Type B pancreatic cell (in vitro differentiated cells): ENCODE measurements at regions not wholly inside any gene's neighbourhood (a gene's known extent, or its start where the extent isn't known, plus 50 kb on each side); places are given as distances from the start of the nearest gene placed in this dataset.

Experiments used
- DNase-seq: peaks from one replicate; pipeline ENCODE4 v3.0.0; 2021; ENCODE audit warnings: mixed read lengths; ENCODE audit not compliant: unreplicated experiment; ENCODE audit errors: extremely low spot score
- H3K27ac Mint-ChIP-seq: 2 replicates; pipeline ENCODE4 v1.8.0; 2021; ENCODE audit warnings: mild to moderate bottlenecking, mixed read lengths
- H3K27me3 Mint-ChIP-seq: 2 replicates; pipeline ENCODE4 v1.8.0; 2021; ENCODE audit warnings: mixed read lengths
- H3K36me3 Mint-ChIP-seq: 2 replicates; pipeline ENCODE4 v1.8.0; 2021; ENCODE audit warnings: mixed read lengths
- H3K4me1 Mint-ChIP-seq: one replicate; pipeline ENCODE4 v1.8.0; 2021; ENCODE audit warnings: mixed read lengths; ENCODE audit not compliant: unreplicated experiment
- H3K4me3 Mint-ChIP-seq: 2 replicates; pipeline ENCODE4 v1.8.0; 2021; ENCODE audit warnings: mild to moderate bottlenecking, mixed read lengths
- H3K9me3 Mint-ChIP-seq: 2 replicates; pipeline ENCODE4 v1.8.0; 2021; ENCODE audit warnings: mixed read lengths
- TF ChIP-seq, protein P1 (sequence below): fragments of 200-600 bp; sonication (generic); conservative IDR thresholded peaks from 2 replicates; pipeline ENCODE4 v1.5.0; 2021; ENCODE audit warnings: antibody characterized with exemption, mild to moderate bottlenecking

DNA sequence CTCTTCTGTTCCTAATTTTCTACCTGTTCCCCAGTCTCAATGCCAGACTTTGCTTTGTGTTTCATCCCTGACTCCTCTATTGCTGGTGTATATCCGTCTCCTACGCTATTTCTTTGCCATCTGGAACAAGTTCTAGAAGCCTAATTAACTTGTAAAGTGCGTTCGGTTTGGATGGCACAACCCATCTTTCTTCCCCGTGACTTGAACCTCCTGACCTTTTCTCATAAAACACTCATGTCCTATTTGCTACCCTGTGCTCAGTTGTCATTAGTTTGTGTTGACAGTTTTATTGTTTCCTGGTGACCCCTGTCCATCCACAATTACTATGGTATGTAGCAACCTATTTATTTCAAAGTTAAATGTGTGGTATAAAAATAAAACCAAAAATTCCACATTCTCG, 323.5 kb downstream of the TLE4 start:
- TF ChIP-seq, protein P1, sequence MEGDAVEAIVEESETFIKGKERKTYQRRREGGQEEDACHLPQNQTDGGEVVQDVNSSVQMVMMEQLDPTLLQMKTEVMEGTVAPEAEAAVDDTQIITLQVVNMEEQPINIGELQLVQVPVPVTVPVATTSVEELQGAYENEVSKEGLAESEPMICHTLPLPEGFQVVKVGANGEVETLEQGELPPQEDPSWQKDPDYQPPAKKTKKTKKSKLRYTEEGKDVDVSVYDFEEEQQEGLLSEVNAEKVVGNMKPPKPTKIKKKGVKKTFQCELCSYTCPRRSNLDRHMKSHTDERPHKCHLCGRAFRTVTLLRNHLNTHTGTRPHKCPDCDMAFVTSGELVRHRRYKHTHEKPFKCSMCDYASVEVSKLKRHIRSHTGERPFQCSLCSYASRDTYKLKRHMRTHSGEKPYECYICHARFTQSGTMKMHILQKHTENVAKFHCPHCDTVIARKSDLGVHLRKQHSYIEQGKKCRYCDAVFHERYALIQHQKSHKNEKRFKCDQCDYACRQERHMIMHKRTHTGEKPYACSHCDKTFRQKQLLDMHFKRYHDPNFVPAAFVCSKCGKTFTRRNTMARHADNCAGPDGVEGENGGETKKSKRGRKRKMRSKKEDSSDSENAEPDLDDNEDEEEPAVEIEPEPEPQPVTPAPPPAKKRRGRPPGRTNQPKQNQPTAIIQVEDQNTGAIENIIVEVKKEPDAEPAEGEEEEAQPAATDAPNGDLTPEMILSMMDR, result no peak
- no peak overlapping the region for H3K27ac Mint-ChIP-seq
- no peaks in the 10 kb centered on the region for H3K36me3 Mint-ChIP-seq
- H3K9me3 Mint-ChIP-seq, result no peaks in the 10 kb centered on the region
- H3K27me3 Mint-ChIP-seq, result peaks cover 54% of the 10 kb centered on the region
- H3K4me3 Mint-ChIP-seq, result no peak overlapping the region
- peaks cover 6% of the 10 kb centered on the region for H3K4me1 Mint-ChIP-seq
- DNase-seq, result no peak

DNA sequence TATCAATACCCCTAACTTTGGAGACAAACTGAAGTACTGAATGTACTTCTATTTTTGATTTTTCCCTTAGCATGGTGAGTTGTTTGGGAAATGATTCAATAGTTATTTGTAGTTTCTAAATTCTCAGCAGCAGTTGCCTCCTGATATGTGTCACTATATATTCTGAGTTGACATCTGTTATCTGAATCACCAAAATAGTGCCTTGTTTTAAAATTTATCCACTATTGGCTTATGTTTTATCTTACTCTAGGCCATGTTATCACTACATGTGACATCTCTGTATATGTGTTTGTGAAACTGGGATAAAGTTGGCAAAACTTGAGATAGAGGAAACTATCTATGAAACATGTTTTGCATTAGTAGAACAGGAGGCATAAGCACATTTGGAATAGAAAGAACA, 317.6 kb downstream of the TLE4 start:
- TF ChIP-seq, protein P1, result no peak
- no peak overlapping the region for H3K27ac Mint-ChIP-seq
- H3K36me3 Mint-ChIP-seq, result no peaks in the 10 kb centered on the region
- no peak for DNase-seq
- H3K27me3 Mint-ChIP-seq, result peaks cover 62% of the 10 kb centered on the region
- no peaks in the 10 kb centered on the region for H3K9me3 Mint-ChIP-seq
- H3K4me3 Mint-ChIP-seq, result no peak overlapping the region
- H3K4me1 Mint-ChIP-seq, result no peaks in the 10 kb centered on the region

DNA sequence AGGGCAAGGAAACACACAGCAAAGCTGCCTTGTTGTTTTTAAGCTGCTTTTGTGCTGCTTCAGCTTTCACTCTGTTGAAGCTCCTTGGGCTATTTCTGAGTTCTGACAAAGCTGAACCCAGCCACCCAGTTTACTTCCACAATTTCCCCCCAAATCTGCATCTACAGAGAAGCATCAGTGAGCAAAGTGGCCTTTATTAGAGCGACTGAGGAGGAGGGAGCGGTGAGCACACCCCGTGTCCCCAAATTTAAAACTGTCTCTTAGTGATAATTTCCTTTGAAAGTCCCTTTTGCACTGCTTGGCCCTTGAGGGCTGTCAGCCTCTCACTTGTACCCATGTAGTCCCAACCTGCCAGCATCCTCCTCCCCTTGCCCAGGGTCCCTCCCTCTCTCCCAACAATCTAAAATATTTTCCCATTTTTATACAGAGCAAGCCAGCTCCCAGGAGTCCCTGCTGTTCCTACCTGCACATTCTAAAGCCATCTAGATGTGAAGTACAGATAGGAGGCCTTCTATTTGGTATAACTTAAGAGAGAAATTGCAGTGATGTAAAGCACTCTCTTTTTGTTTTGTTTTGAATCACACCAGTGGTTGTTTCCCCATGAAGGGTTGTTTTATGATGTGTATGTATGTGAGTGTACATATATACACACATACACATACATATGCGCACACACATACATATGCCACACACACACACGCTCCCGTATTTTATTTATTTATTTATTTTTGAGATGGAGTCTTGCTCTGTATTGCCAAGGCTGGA, 313.5 kb downstream of the TLE4 start:
- peaks cover 39% of the 10 kb centered on the region for H3K27me3 Mint-ChIP-seq
- TF ChIP-seq, protein P1, result no peak
- H3K36me3 Mint-ChIP-seq, result no peaks in the 10 kb centered on the region
- H3K4me1 Mint-ChIP-seq, result no peaks in the 10 kb centered on the region
- no peak overlapping the region for H3K27ac Mint-ChIP-seq
- no peak for DNase-seq
- H3K9me3 Mint-ChIP-seq, result no peaks in the 10 kb centered on the region
- no peak overlapping the region for H3K4me3 Mint-ChIP-seq

DNA sequence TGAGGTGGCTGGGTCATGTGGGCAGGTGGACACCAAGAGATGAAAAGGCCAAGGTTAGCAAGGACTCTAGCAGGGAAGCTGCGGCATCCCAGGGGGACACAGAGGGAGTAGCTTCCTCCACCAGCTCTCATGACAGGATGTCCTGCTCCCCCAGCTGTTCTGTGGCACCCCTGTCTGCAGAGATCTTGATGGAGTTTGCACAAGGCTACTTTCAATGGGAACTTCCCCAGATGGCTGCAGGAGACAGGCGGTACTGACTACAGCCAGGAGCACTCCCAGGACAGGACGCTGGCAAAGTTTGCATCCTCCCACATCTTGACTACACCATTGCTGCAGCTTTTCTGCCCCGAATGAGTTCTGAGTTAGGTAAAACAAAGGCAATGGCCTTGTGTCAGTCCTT, 312.8 kb downstream of the TLE4 start:
- no peak overlapping the region for H3K27ac Mint-ChIP-seq
- no peaks in the 10 kb centered on the region for H3K9me3 Mint-ChIP-seq
- no peak overlapping the region for H3K4me3 Mint-ChIP-seq
- no peaks in the 10 kb centered on the region for H3K4me1 Mint-ChIP-seq
- H3K36me3 Mint-ChIP-seq, result no peaks in the 10 kb centered on the region
- H3K27me3 Mint-ChIP-seq, result peaks cover 33% of the 10 kb centered on the region
- TF ChIP-seq, protein P1, result no peak
- no peak for DNase-seq

DNA sequence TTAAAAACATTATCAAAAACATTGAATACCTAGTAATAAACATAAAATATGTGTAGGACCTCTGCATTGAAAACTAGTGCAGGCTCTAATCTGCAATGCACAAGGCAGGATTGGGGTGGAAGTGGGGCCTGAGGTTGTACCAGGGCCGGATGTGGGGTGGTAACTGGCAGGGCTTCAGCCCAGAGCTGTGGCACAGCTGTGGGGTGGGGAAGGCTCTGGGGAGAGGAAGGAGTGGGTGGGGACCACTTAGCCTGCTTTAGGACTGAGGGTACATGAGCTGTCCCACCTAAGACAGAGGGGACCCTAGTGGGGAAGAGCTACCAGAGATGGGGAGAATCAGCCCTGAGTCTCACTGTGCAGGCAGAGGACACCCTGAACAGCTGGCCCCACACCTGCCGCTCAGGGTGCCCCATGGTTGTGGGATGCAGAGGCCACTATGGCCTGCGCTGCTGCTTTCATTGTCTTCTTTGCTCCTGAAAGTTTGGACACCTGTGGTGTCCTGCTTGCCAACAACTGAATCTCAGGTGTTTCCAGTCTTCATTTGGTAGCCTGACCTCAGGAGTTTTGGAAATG, 311.4 kb downstream of the TLE4 start:
- H3K4me1 Mint-ChIP-seq, result no peaks in the 10 kb centered on the region
- H3K9me3 Mint-ChIP-seq, result no peaks in the 10 kb centered on the region
- H3K4me3 Mint-ChIP-seq, result no peak overlapping the region
- H3K27me3 Mint-ChIP-seq, result peaks cover 22% of the 10 kb centered on the region
- H3K36me3 Mint-ChIP-seq, result no peaks in the 10 kb centered on the region
- H3K27ac Mint-ChIP-seq, result no peak overlapping the region
- TF ChIP-seq, protein P1, result no peak
- DNase-seq, result no peak
